T-cell (primary cell): ENCODE measurements at regions not wholly inside any gene's neighbourhood (a gene's known extent, or its start where the extent isn't known, plus 50 kb on each side); places are given as distances from the start of the nearest gene placed in this dataset.

ENCODE experiments used
- ATAC-seq, 4 experiments: fragments of 200-7000 bp in 3 of 4; fragments of 150-1000 bp in 1 of 4; cut with Tn5 transposase; replicated peaks in 1 of 4; 1 replicate in 3 of 4; 2 replicates in 1 of 4; pipeline ENCODE4 v1.10.0; 2021; ENCODE audit warnings: moderate library complexity in 3 of 4, mild to moderate bottlenecking in 2 of 4, moderate number of reproducible peaks in 1 of 4
- CTCF ChIA-PET, 2 donors: fragments of 300-600 bp; sonication (Branson Sonifier 250); formaldehyde crosslinking; loops; one replicate each; lab custom pipeline; 2022; ENCODE audit warnings: antibody characterized with exemption in 2 of 2; lab: Charles Lee
- POLR2A ChIA-PET, 2 donors: fragments of 300-600 bp; sonication (Branson Sonifier 250); formaldehyde crosslinking; loops; one replicate each; lab custom pipeline; 2022; ENCODE audit warnings: antibody characterized with exemption in 2 of 2; lab: Charles Lee
- DNase-seq, 35 experiments: peaks; one replicate each; pipeline versions ENCODE4 v3.0.0 to v3.0.0-alpha.2; 2013 to 2023
- H3K27ac ChIP-seq: one replicate; pipeline ENCODE4 v1.5.1; 2013; ENCODE audit warnings: low read length
- H3K27me3 ChIP-seq, 2 experiments: replicated peaks in 1 of 2; 1 replicate in 1 of 2; 2 replicates in 1 of 2; pipeline versions ENCODE4 v1.6.1 to v1.7.0; 2013; ENCODE audit warnings: low read length in 1 of 2, mixed read lengths in 1 of 2; ENCODE audit not compliant: control insufficient read depth in 2 of 2, insufficient read depth in 2 of 2; ENCODE audit errors: extremely low read depth in 1 of 2
- H3K36me3 ChIP-seq, 2 donors: 1 replicate in 1 of 2; 2 replicates in 1 of 2; pipeline versions ENCODE4 v1.6.1 to v1.7.0; 2013; ENCODE audit warnings: low read length in 1 of 2; ENCODE audit not compliant: control insufficient read depth in 2 of 2, insufficient read depth in 1 of 2; ENCODE audit errors: extremely low read depth in 1 of 2
- H3K4me1 ChIP-seq, 2 experiments: 1 replicate in 1 of 2; 2 replicates in 1 of 2; pipeline versions ENCODE4 v1.6.1 to v1.7.0; 2013; ENCODE audit warnings: low read length in 2 of 2, mixed read lengths in 1 of 2; ENCODE audit not compliant: insufficient read depth in 2 of 2, control insufficient read depth in 1 of 2; ENCODE audit errors: extremely low read depth in 1 of 2
- H3K4me3 ChIP-seq, 2 donors: 1 replicate in 1 of 2; 2 replicates in 1 of 2; pipeline versions ENCODE4 v1.5.1 to v1.7.0; 2013; ENCODE audit warnings: mild to moderate bottlenecking in 2 of 2, low read length in 1 of 2, moderate library complexity in 1 of 2; ENCODE audit not compliant: control insufficient read depth in 1 of 2; ENCODE audit errors: extremely low read depth in 1 of 2
- H3K9me3 ChIP-seq: 2 replicates; pipeline ENCODE4 v1.7.0; 2013
- H3K27ac Mint-ChIP-seq, 2 donors: one replicate each; pipeline ENCODE4 v1.8.0; 2020 to 2021; ENCODE audit warnings: mild to moderate bottlenecking in 2 of 2, mixed read lengths in 2 of 2
- H3K27me3 Mint-ChIP-seq, 2 donors: one replicate each; pipeline ENCODE4 v1.8.0; 2021 to 2022; ENCODE audit warnings: mixed read lengths in 2 of 2
- H3K36me3 Mint-ChIP-seq: one replicate; pipeline ENCODE4 v1.8.0; 2021; ENCODE audit warnings: mixed read lengths
- H3K4me1 Mint-ChIP-seq, 3 donors: one replicate each; pipeline ENCODE4 v1.8.0; 2020 to 2022; ENCODE audit warnings: mixed read lengths in 3 of 3, mild to moderate bottlenecking in 1 of 3
- H3K4me3 Mint-ChIP-seq, 3 donors: one replicate each; pipeline ENCODE4 v1.8.0; 2020 to 2022; ENCODE audit warnings: mild to moderate bottlenecking in 3 of 3, mixed read lengths in 3 of 3, moderate library complexity in 3 of 3
- H3K9me3 Mint-ChIP-seq, 3 donors: one replicate each; pipeline ENCODE4 v1.8.0; 2020 to 2022; ENCODE audit warnings: mixed read lengths in 3 of 3
- WGBS: methylation state at CpG from one replicate; pipeline ENCODE4 v1.1.5; 2013; ENCODE audit warnings: missing lambda C conversion rate; ENCODE audit not compliant: insufficient coverage; 5-methylcytosine and 5-hydroxymethylcytosine counted together

DNA sequence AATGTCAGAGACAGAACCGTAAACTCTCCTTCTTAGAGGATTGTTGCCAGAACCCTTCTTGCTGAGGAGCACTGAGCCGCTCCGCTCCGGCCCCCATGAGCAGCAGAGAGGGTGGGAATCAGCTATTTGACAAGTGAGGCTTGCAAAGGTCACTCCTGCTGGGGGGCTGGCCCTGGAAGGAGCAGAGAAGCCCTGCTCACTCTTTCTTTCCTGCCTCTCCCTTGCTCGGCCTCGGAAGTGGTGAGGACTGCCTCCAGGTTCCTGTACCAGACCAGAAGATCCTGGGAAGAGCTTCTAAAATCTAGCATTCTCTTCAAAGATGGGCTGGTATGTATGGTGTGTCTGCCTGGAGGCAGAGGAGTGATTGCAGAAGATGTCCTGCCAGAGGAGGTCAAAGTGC, 168.6 kb upstream of the NECTIN1 start:
- H3K4me1 ChIP-seq, result no peaks in the 10 kb centered on the region
- no peak overlapping the region for H3K4me3 ChIP-seq
- Mint-ChIP-seq H3K4me1 (no peaks in the 10 kb centered on the region), H3K36me3 (no peaks in the 10 kb centered on the region), H3K4me3 (no peak overlapping the region), H3K27ac (no peak overlapping the region), H3K27me3 (peaks cover 8 to 10% of the 10 kb centered on the region in 2 donors), H3K9me3 (no peaks in the 10 kb centered on the region)
- H3K9me3 ChIP-seq, result no peaks in the 10 kb centered on the region
- H3K27ac ChIP-seq, result no peak overlapping the region
- CTCF ChIA-PET, result interaction anchor here in 1 of 2 donors (0.6 kb wide), 1 partner anchor 254 kb away, joined by 3 read pairs; no protein-coding TSS in a partner anchor
- no peaks in the 10 kb centered on the region for H3K36me3 ChIP-seq
- DNase-seq (no peak), ATAC-seq (no peak)
- WGBS, result 90% methylated on average over 2 of the region's 6 CpGs
- peaks cover 0 to 14% of the 10 kb centered on the region in 2 experiments for H3K27me3 ChIP-seq
- POLR2A ChIA-PET, result no interaction called here

DNA sequence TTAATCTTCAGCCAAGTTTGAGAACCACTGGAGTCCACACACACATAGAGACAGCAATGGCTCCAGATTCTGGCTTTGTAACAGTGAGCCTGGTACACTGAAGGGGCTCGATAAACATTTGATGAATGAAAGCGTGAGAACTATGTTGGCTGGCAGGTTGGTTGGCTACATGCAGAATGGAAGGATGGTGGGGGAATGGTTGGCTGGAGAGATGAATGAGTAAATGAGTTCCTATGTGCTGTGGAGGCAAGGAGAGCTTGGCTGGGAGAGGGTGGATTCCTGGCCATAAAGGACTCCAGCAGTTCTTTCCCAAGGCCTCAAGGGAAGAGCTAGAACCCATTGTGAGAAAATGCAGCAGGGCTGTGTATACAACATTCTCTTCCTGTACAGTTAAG, 168.0 kb upstream of the NECTIN1 start:
- Histone ChIP-seq H3K27ac (no peak overlapping the region), H3K4me3 (no peak overlapping the region), H3K36me3 (no peaks in the 10 kb centered on the region), H3K27me3 (peaks cover 0 to 13% of the 10 kb centered on the region in 2 experiments), H3K9me3 (no peaks in the 10 kb centered on the region), H3K4me1 (no peaks in the 10 kb centered on the region)
- Mint-ChIP-seq H3K27me3 (peaks cover 7 to 9% of the 10 kb centered on the region in 2 donors), H3K27ac (no peak overlapping the region), H3K9me3 (no peaks in the 10 kb centered on the region), H3K36me3 (no peaks in the 10 kb centered on the region), H3K4me1 (no peaks in the 10 kb centered on the region), H3K4me3 (no peak overlapping the region)
- 63% methylated on average over 2 of the region's 2 CpGs for WGBS
- POLR2A ChIA-PET, result no interaction called here
- no peak for ATAC-seq
- CTCF ChIA-PET, result interaction anchor here in 1 of 2 donors (0.6 kb wide), 1 partner anchor 254 kb away, joined by 3 read pairs; no protein-coding TSS in a partner anchor
- DNase-seq, result no peak

DNA sequence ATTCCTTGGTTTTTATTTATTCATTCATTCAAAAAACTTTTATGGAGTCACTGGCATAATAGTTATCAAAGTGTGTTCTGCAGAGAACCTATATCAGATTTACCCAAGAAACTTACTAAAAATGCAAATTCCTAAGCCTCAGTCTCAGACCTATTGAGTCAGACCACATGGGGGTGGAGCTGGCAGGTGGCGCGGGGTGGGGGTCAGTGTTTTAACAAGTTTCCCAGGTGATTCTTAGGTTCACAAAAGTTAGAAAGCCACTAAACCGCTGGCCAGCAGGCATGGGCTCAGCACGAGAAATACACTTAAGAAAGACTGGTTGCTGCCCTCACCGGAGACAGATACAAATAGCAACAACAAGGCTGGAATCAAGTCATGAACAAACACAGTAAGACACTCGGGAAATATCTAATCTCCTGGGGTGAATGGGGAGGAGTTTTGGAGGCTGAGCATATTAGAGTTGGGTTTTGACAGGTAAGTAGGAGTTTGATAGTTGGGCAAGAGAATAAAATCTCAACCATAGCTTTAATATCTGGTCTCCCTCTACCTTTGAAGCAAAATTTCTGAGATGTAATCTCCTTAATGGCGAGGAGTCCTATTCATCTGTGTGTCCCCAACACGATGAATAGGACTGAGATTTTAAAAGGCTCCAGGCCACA, 167.5 kb upstream of the NECTIN1 start:
- POLR2A ChIA-PET, result no interaction called here

DNA sequence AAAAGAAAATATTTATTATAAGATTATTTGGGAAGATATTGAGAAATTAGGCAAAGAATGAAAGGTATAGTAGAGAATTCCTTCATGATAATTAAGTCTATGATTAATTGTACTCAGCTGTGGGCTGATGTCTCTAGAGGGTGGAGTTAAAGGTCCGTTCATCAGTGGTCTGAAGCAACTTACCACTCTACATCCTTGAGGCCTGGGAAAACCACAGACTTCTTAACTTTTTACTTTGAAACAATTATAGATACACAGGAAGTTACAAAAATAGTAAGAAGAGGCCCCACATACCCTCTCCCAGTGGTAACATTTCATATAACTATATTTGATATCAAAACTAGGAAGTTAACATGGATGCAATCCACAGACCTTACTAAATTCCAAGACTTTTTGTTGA, 167.0 kb upstream of the NECTIN1 start:
- DNase-seq (no peak), ATAC-seq (no peak)
- no peaks in the 10 kb centered on the region for H3K4me1 Mint-ChIP-seq
- POLR2A ChIA-PET, result no interaction called here
- Histone ChIP-seq H3K9me3 (no peaks in the 10 kb centered on the region), H3K27ac (no peak overlapping the region), H3K4me1 (no peaks in the 10 kb centered on the region), H3K27me3 (peaks cover 0 to 12% of the 10 kb centered on the region in 2 experiments), H3K36me3 (no peaks in the 10 kb centered on the region), H3K4me3 (no peak overlapping the region)
- no peak overlapping the region for H3K4me3 Mint-ChIP-seq
- CTCF ChIA-PET, result no interaction called here
- H3K9me3 Mint-ChIP-seq, result no peaks in the 10 kb centered on the region
- H3K27me3 Mint-ChIP-seq, result peaks cover 6 to 9% of the 10 kb centered on the region in 2 donors
- no peak overlapping the region for H3K27ac Mint-ChIP-seq
- no peaks in the 10 kb centered on the region for H3K36me3 Mint-ChIP-seq
- WGBS, result no CpG with 5 or more reads among the region's 1 CpG

More for the DNA sequence above, 167.5 kb upstream of the NECTIN1 start:
- Histone ChIP-seq H3K4me1 (no peaks in the 10 kb centered on the region), H3K27me3 (peaks cover 0 to 9% of the 10 kb centered on the region in 2 experiments), H3K4me3 (no peak overlapping the region), H3K27ac (no peak overlapping the region), H3K9me3 (no peaks in the 10 kb centered on the region), H3K36me3 (no peaks in the 10 kb centered on the region)
- ATAC-seq (no peak), DNase-seq (no peak)
- H3K27ac Mint-ChIP-seq, result no peak overlapping the region
- H3K36me3 Mint-ChIP-seq, result no peaks in the 10 kb centered on the region
- H3K4me1 Mint-ChIP-seq, result no peaks in the 10 kb centered on the region
- H3K9me3 Mint-ChIP-seq, result no peaks in the 10 kb centered on the region
- H3K4me3 Mint-ChIP-seq, result no peak overlapping the region
- peaks cover 6% of the 10 kb centered on the region in 2 donors for H3K27me3 Mint-ChIP-seq
- WGBS, result 78% methylated on average over 7 of the region's 8 CpGs
- CTCF ChIA-PET, result interaction anchor here in 1 of 2 donors (0.6 kb wide), 1 partner anchor 253 kb away, joined by 3 read pairs; no protein-coding TSS in a partner anchor

DNA sequence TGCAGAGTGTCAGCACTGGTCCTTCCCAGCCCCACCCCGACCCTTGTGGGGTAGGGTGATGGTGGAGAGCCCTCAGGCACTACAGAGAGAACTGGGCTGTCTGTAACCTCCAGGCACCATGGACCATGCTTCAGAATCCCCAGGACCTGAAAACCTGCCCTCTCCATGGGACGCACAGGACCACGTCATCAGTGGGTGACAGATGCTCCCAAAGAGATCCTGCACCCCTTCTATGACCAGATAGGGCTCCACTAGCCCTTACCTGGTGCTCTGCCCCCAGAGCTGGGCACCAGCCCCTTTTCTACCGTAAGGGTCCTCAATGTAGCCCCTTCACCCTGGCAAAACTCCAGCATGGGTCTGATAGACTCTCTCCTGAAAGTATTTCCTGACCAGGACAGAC, 165.9 kb upstream of the NECTIN1 start:
- H3K4me1 Mint-ChIP-seq, result no peaks in the 10 kb centered on the region
- no peak overlapping the region for H3K4me3 Mint-ChIP-seq
- no peak for DNase-seq
- H3K36me3 Mint-ChIP-seq, result no peaks in the 10 kb centered on the region
- CTCF ChIA-PET, result no interaction called here
- peaks cover 0 to 15% of the 10 kb centered on the region in 2 experiments for H3K27me3 ChIP-seq
- peaks cover 6 to 12% of the 10 kb centered on the region in 2 donors for H3K27me3 Mint-ChIP-seq
- no peaks in the 10 kb centered on the region for H3K4me1 ChIP-seq
- no peak overlapping the region for H3K27ac ChIP-seq
- WGBS, result 79% methylated on average over 3 of the region's 4 CpGs
- H3K4me3 ChIP-seq, result no peak overlapping the region
- POLR2A ChIA-PET, result no interaction called here
- no peak for ATAC-seq
- no peaks in the 10 kb centered on the region for H3K36me3 ChIP-seq
- H3K27ac Mint-ChIP-seq, result no peak overlapping the region
- H3K9me3 ChIP-seq, result no peaks in the 10 kb centered on the region
- H3K9me3 Mint-ChIP-seq, result no peaks in the 10 kb centered on the region

DNA sequence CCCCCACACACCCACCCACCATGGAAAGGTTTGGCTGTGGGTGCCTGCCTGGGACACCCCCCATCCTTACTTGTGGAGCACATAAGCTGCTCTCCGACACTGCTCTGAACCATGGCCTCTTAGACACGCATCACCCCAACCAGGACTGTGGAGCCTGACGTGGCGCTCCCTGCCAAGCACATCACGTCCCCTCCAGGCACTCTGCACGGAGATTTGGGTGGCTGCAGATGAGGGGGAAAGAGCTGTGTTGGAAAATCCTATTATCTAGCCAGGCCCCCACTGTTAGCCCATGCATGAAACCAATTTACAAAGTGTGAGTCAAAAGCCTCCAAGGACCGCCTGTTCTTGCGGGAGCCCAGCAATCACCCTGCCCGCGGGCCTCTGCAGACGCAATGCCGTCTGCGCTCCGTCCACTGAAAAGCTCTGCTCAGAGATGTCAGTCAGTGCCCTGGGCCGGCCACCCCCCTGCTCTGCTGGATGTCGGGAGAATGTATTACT, 163.4 kb upstream of the NECTIN1 start:
- Mint-ChIP-seq H3K36me3 (no peaks in the 10 kb centered on the region), H3K4me3 (no peak overlapping the region), H3K27me3 (peaks cover 12 to 17% of the 10 kb centered on the region in 2 donors), H3K4me1 (no peaks in the 10 kb centered on the region), H3K9me3 (no peaks in the 10 kb centered on the region), H3K27ac (no peak overlapping the region)
- ATAC-seq, result no peak
- 88% methylated on average over 11 of the region's 16 CpGs for WGBS
- peaks cover 0 to 23% of the 10 kb centered on the region in 2 experiments for H3K27me3 ChIP-seq
- ChIA-PET CTCF (no interaction called here), POLR2A (interaction anchor here in 1 of 2 donors (0.6 kb wide), 1 partner anchor 953 kb away, joined by 3 read pairs; no protein-coding TSS in a partner anchor)
- H3K27ac ChIP-seq, result no peak overlapping the region
- H3K4me3 ChIP-seq, result no peak overlapping the region
- H3K9me3 ChIP-seq, result no peaks in the 10 kb centered on the region
- no peaks in the 10 kb centered on the region for H3K4me1 ChIP-seq
- DNase-seq, result no peak
- H3K36me3 ChIP-seq, result no peaks in the 10 kb centered on the region
